H1 (cell line): ENCODE measurements at regions not wholly inside any gene's neighbourhood (a gene's known extent, or its start where the extent isn't known, plus 50 kb on each side); places are given as distances from the start of the nearest gene placed in this dataset.
A peak's percentile ranks its signal among the peaks of the same experiment; 100 is the strongest.

Experiments
- CTCF ChIA-PET: fragments of 300-600 bp; sonication (Branson Sonifier 250); formaldehyde crosslinking; loops from one replicate; lab custom pipeline; 2021; ENCODE audit not compliant: partially characterized antibody; lab: Charles Lee
- POLR2A ChIA-PET: fragments of 300-600 bp; sonication (Branson Sonifier 250); formaldehyde crosslinking; loops from one replicate; lab custom pipeline; 2021; ENCODE audit warnings: inconsistent platforms; ENCODE audit not compliant: partially characterized antibody; lab: Charles Lee
- DNase-seq, 2 experiments: peaks; one replicate each; pipeline versions ENCODE4 v3.0.0 to v3.0.0-alpha.2; 2010 to 2022; ENCODE audit warnings: low spot score in 2 of 2, low read depth in 1 of 2, mixed read lengths in 1 of 2
- FAIRE-seq: peaks from 2 replicates; lab custom pipeline; 2011; peaks lifted over from hg19 to GRCh38; lab: Jason Lieb, UNC
- H2AFZ ChIP-seq: 2 replicates; pipeline ENCODE4 v1.8.1; 2012; ENCODE audit warnings: low read length, inconsistent platforms
- H2AK5ac ChIP-seq: 2 replicates; pipeline ENCODE4 v1.6.1; 2013; ENCODE audit warnings: low read depth, low read length
- H2BK120ac ChIP-seq: replicated peaks from 2 replicates; pipeline ENCODE3; 2013; ENCODE audit warnings: low read depth, low read length, inconsistent platforms
- H2BK12ac ChIP-seq: 2 replicates; pipeline ENCODE4 v1.6.1; 2013; ENCODE audit warnings: low read depth, low read length
- H2BK15ac ChIP-seq: 2 replicates; pipeline ENCODE4 v1.6.1; 2013; ENCODE audit warnings: low read length
- H2BK20ac ChIP-seq: 2 replicates; pipeline ENCODE4 v1.6.1; 2013; ENCODE audit warnings: low read length
- H2BK5ac ChIP-seq: 2 replicates; pipeline ENCODE4 v1.6.1; 2013; ENCODE audit warnings: low read depth, low read length
- H3K14ac ChIP-seq: 2 replicates; pipeline ENCODE4 v1.6.1; 2013; ENCODE audit warnings: inconsistent platforms; ENCODE audit not compliant: insufficient read length
- H3K18ac ChIP-seq: 2 replicates; pipeline ENCODE4 v1.6.1; 2013; ENCODE audit warnings: low read length; ENCODE audit errors: extremely low read depth
- H3K23ac ChIP-seq: 2 replicates; pipeline ENCODE4 v1.6.1; 2013; ENCODE audit warnings: inconsistent platforms; ENCODE audit not compliant: insufficient read length
- H3K23me2 ChIP-seq: 2 replicates; pipeline ENCODE4 v1.6.1; 2013; ENCODE audit warnings: low read depth, low read length
- H3K27ac ChIP-seq: 2 replicates; pipeline ENCODE4 v1.6.1; 2011; ENCODE audit warnings: low read depth, low read length, inconsistent platforms
- H3K27me3 ChIP-seq, 4 experiments: replicated peaks in 1 of 4; 1 replicate in 1 of 4; 2 replicates in 3 of 4; pipeline versions ENCODE4 v1.6.1 to v1.8.1; 2011 to 2013; ENCODE audit warnings: low read length in 3 of 4, mild to moderate bottlenecking in 3 of 4, inconsistent platforms in 2 of 4, mixed read lengths in 2 of 4, moderate library complexity in 1 of 4; ENCODE audit not compliant: control insufficient read depth in 3 of 4, insufficient read depth in 3 of 4; ENCODE audit errors: extremely low read depth in 1 of 4
- H3K36me3 ChIP-seq, 4 experiments: 2 replicates each; pipeline versions ENCODE4 v1.6.1 to v1.8.1; 2011 to 2013; ENCODE audit warnings: mild to moderate bottlenecking in 4 of 4, low read length in 3 of 4, moderate library complexity in 2 of 4, control low read depth in 1 of 4, inconsistent platforms in 1 of 4; ENCODE audit not compliant: insufficient read depth in 4 of 4, control insufficient read depth in 2 of 4
- H3K4ac ChIP-seq: replicated peaks from 2 replicates; pipeline ENCODE3; 2013; ENCODE audit warnings: low read length, low read depth, mixed read lengths, inconsistent platforms; ENCODE audit not compliant: insufficient read length
- H3K4me1 ChIP-seq, 4 experiments: replicated peaks in 1 of 4; 1 replicate in 1 of 4; 2 replicates in 3 of 4; pipeline versions ENCODE4 v1.6.1 to v1.8.1; 2011 to 2013; ENCODE audit warnings: low read length in 3 of 4, inconsistent platforms in 2 of 4, mixed read lengths in 1 of 4; ENCODE audit not compliant: insufficient read depth in 4 of 4, control insufficient read depth in 3 of 4
- H3K4me2 ChIP-seq, 2 experiments: 2 replicates each; pipeline versions ENCODE4 v1.6.1 to v1.8.1; 2011 to 2013; ENCODE audit warnings: low read depth in 2 of 2, low read length in 2 of 2, control low read depth in 1 of 2, inconsistent platforms in 1 of 2, mild to moderate bottlenecking in 1 of 2; ENCODE audit not compliant: insufficient read depth in 1 of 2
- H3K4me3 ChIP-seq, 4 experiments: fragments of 200-600, 300-600 bp in 1 of 4; sonication (generic), shearing (Covaris generic), sonication (Bioruptor Twin) in 1 of 4; 2 replicates each; pipeline versions ENCODE4 v1.5.1 to v1.8.1; 2011 to 2016; ENCODE audit warnings: low read length in 4 of 4, low read depth in 3 of 4, control low read depth in 2 of 4, inconsistent platforms in 2 of 4, mild to moderate bottlenecking in 2 of 4, mixed read lengths in 1 of 4, moderate library complexity in 1 of 4; ENCODE audit not compliant: insufficient read depth in 2 of 4; ENCODE audit errors: extremely low read depth in 1 of 4
- H3K56ac ChIP-seq: replicated peaks from 2 replicates; pipeline ENCODE3; 2013; ENCODE audit warnings: low read depth, mild to moderate bottlenecking, mixed read lengths, low read length, inconsistent platforms; ENCODE audit not compliant: insufficient read length
- H3K79me1 ChIP-seq: 2 replicates; pipeline ENCODE4 v1.6.1; 2013; ENCODE audit warnings: low read depth, low read length, control low read depth
- H3K79me2 ChIP-seq, 2 experiments: 2 replicates each; pipeline versions ENCODE4 v1.6.1 to v1.8.1; 2012 to 2013; ENCODE audit warnings: low read length in 2 of 2, mild to moderate bottlenecking in 2 of 2, inconsistent platforms in 1 of 2; ENCODE audit not compliant: insufficient read depth in 2 of 2, control insufficient read depth in 1 of 2
- H3K9ac ChIP-seq, 4 experiments: replicated peaks in 1 of 4; 1 replicate in 1 of 4; 2 replicates in 3 of 4; pipeline versions ENCODE4 v1.6.1 to v1.8.1; 2011 to 2013; ENCODE audit warnings: low read depth in 3 of 4, low read length in 3 of 4, control low read depth in 2 of 4, mild to moderate bottlenecking in 2 of 4, moderate library complexity in 2 of 4, inconsistent platforms in 1 of 4; ENCODE audit errors: extremely low read depth in 1 of 4
- H3K9me3 ChIP-seq, 2 experiments: 2 replicates each; pipeline versions ENCODE4 v1.6.1 to v1.8.1; 2012 to 2013; ENCODE audit warnings: mild to moderate bottlenecking in 2 of 2, moderate library complexity in 2 of 2, control low read depth in 1 of 2, inconsistent platforms in 1 of 2, low read depth in 1 of 2, low read length in 1 of 2, mixed read lengths in 1 of 2; ENCODE audit not compliant: insufficient read depth in 2 of 2
- H4K20me1 ChIP-seq, 2 experiments: replicated peaks in 1 of 2; 2 replicates each; pipeline versions ENCODE3 to v1.8.1; 2011 to 2013; ENCODE audit warnings: inconsistent platforms in 2 of 2, low read length in 2 of 2, mild to moderate bottlenecking in 1 of 2; ENCODE audit not compliant: insufficient read depth in 2 of 2, control insufficient read depth in 1 of 2
- H4K5ac ChIP-seq: 2 replicates; pipeline ENCODE4 v1.6.1; 2013; ENCODE audit warnings: low read length, low read depth, mixed read lengths, inconsistent platforms; ENCODE audit not compliant: insufficient read length
- H4K8ac ChIP-seq: 2 replicates; pipeline ENCODE4 v1.8.0; 2013; ENCODE audit warnings: mild to moderate bottlenecking, moderate library complexity, low read length, inconsistent platforms; ENCODE audit not compliant: insufficient read depth; ENCODE audit errors: extremely low read depth
- H4K91ac ChIP-seq: replicated peaks from 2 replicates; pipeline ENCODE3; 2013; ENCODE audit warnings: low read length, mixed read lengths, inconsistent platforms; ENCODE audit not compliant: insufficient read length
- KDM4A ChIP-seq: IDR thresholded peaks from one replicate; pipeline ENCODE4 v1.7.1; 2012; ENCODE audit warnings: low read depth, mild to moderate bottlenecking, moderate library complexity, low read length, inconsistent platforms; ENCODE audit not compliant: severe bottlenecking
- WGBS, 2 experiments: shearing (Covaris generic) in 1 of 2; methylation state at CpG; one replicate each; pipeline versions ENCODE4 v1.1.6 to v1.1.7; 2013 to 2015; ENCODE audit warnings: low lambda C conversion rate in 2 of 2, mixed read lengths in 2 of 2, inconsistent platforms in 1 of 2, low coverage in 1 of 2, missing lambda C conversion rate in 1 of 2; ENCODE audit not compliant: insufficient replicate concordance in 2 of 2, insufficient coverage in 1 of 2, insufficient read length in 1 of 2; ENCODE audit errors: extremely low coverage in 1 of 2, missing lambda C conversion rate in 1 of 2; 5-methylcytosine and 5-hydroxymethylcytosine counted together

DNA sequence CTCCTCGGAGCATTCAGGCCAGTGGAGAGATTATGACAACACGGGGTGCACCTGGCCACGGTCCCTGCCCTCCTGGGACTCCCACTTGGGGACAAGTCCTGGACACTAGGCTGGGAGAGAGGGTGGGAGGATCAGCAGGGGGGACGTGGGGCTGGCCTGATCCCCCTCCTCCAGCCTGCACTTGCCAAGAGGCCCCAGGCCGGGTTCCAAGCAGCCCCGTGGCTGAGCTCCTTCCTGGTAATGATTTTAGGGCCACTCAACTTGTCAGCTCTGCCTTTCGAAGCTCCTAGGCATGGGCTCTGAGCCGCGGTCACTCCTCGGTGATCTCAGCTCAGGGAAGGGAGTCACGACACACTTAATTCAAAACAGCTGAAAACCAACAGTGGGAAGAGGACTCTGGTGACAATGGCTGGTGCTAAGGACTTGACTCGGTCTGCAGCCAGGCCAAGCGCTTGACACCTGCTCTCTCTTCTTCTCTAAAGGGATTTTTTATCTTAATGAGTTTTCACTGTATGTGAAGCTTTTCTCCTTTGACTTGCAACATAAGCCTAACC, 161.7 kb downstream of the BMP7 start:
- no peak for DNase-seq
- H3K9me3 ChIP-seq = no peaks in the 10 kb centered on the region

More for the DNA sequence above, 161.7 kb downstream of the BMP7 start:
- H3K23me2 ChIP-seq = no peaks in the 10 kb centered on the region
- no peak overlapping the region for H3K56ac ChIP-seq
- ChIA-PET CTCF (interaction anchor here (0.7 to 1.7 kb wide), 8 partner anchors 9 to 228 kb away, joined by 3 to 8 read pairs (median 3); partner anchors contain the start of gene SPO11), POLR2A (no interaction called here)
- H2AK5ac ChIP-seq = 0 out of 2 replicates have a peak overlapping the region, but pooled peaks have one; percentile 24
- no peak overlapping the region for H2AFZ ChIP-seq
- no peak overlapping the region for H3K14ac ChIP-seq
- H2BK20ac ChIP-seq = no peak overlapping the region
- H3K79me2 ChIP-seq = no peaks in the 10 kb centered on the region
- H3K9ac ChIP-seq = no peak overlapping the region
- FAIRE-seq = no peak
- no peak overlapping the region for H3K4me2 ChIP-seq
- no peaks in the 10 kb centered on the region for H3K79me1 ChIP-seq
- H3K4me3 ChIP-seq = no peak overlapping the region
- H4K5ac ChIP-seq = no peak overlapping the region
- no peak overlapping the region for H2BK12ac ChIP-seq
- no peaks in the 10 kb centered on the region; a peak in 1 of 7 replicates for H3K4me1 ChIP-seq
- H4K20me1 ChIP-seq = no peaks in the 10 kb centered on the region
- no peak overlapping the region for H4K91ac ChIP-seq
- H3K18ac ChIP-seq = no peak overlapping the region
- H3K27ac ChIP-seq = no peak overlapping the region
- no peaks in the 10 kb centered on the region for H3K27me3 ChIP-seq
- H4K8ac ChIP-seq = no peak overlapping the region
- H2BK120ac ChIP-seq = no peak overlapping the region
- H2BK15ac ChIP-seq = no peak overlapping the region
- no peak overlapping the region for H3K23ac ChIP-seq
- TF ChIP-seq KDM4A = no peak
- WGBS, 2 experiments = 85% methylated on average over 12 of the region's 13 CpGs; no CpG with 5 or more reads in 1 of the 2 experiments
- H3K4ac ChIP-seq = no peak overlapping the region
- no peaks in the 10 kb centered on the region for H3K36me3 ChIP-seq
- no peak overlapping the region for H2BK5ac ChIP-seq
